GM21717 (cell line): ENCODE measurements at regions not wholly inside any gene's neighbourhood (a gene's known extent, or its start where the extent isn't known, plus 50 kb on each side); places are given as distances from the start of the nearest gene placed in this dataset.

Experiments used
- ATAC-seq: cut with Tn5 transposase; IDR thresholded peaks from one replicate; pipeline ENCODE4 v1.9.1; 2021; ENCODE audit warnings: mild to moderate bottlenecking, moderate library complexity; ENCODE audit not compliant: unreplicated experiment

DNA sequence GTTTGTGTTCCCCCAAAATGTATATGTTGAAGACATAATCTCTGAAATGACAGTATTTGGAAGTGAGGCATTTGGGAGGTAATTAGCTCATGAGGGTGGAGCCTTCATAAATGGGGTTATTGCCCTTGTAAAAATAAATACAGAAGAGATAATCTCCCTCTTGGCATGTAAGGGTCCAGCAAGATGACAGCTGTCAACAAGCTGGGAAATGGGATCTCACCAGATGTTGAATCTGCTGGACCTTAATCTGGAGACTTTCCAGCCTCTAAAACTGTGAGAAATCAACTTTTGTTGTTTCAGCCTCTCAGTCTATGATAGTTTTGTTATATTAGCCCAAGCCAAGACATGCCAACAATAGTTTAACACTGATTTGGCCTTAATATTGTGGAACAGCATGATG is 438.2 kb upstream of the PCDH7 start:
- ATAC-seq = no peak

DNA sequence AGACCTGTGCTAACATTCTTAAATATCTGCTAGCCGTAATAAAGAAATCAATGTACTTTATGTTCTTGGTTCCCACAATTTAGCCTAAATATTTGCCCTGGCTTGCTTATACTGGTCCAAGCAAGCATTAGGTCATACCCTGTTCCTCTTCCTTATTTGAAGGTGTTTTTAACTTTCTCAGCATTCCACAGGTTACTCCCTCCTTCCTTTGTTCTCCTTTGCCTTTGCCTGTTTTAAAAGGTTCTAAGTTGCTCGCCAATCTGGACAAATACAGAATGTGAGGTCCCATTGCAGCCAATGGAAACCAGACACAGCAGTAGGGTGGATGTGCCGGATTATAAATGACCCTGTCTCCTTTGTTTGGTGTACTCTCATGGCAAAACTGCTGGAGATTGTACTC is 436.8 kb upstream of the PCDH7 start:
- ATAC-seq = no peak

- no peak for ATAC-seq
Observed at GRCh38 chr4:30294295-30294694, 425.9 kb upstream of the PCDH7 start.

GRCh38 chr4:30295652-30296051 is 424.5 kb upstream of the PCDH7 start:
- no peak for ATAC-seq

DNA sequence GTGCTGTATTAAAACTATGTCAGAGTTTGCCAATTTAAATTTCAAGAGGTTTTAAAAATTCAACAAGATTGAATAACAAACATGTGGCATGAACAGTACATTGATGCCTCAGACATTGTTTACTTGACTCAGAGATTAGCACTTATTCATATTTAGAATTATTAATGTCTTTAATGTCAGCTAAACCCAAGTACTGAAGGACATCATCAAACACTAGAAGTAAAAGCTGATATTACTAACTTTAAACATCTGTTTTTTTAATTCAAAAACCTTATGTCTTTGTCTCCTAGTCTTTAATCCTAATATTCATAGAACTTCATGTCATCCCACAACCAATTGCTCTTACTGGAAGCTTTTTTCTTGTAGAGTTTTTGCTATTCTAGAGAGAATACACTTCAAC is 406.2 kb upstream of the PCDH7 start:
- no peak for ATAC-seq

GRCh38 chr4:30330894-30331652 is 389.1 kb upstream of the PCDH7 start:
- no peak for ATAC-seq

DNA sequence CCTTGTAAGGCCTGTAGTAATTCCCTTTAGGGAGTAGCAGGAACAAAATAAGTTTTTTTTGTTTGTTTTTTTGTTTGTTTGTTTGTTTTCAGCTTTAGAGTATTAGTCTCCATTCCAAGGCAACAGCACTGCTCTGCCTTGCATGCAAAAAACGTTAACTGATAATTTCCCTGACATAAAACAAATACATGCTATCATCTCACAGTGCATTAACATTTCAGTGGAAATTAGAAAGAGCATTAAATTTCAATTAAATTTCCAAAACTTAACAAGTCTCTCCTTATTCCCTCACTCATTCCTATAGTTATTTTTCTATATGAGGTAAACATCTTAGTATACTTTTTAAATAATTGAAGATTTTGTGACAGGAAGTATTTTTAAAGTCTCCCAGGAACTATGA is 378.4 kb upstream of the PCDH7 start:
- ATAC-seq = no peak

- ATAC-seq = no peak
Observed at GRCh38 chr4:30350288-30350687, 369.9 kb upstream of the PCDH7 start.

- no peak for ATAC-seq
Observed at GRCh38 chr4:30354605-30355004, 365.6 kb upstream of the PCDH7 start.

GRCh38 chr4:30362436-30362835 is 357.7 kb upstream of the PCDH7 start:
- no peak for ATAC-seq

- ATAC-seq = no peak
Observed at GRCh38 chr4:30370105-30370504, 350.1 kb upstream of the PCDH7 start.

GRCh38 chr4:30380404-30380998 is 339.7 kb upstream of the PCDH7 start:
- peak; percentile 98 for ATAC-seq

GRCh38 chr4:30385650-30386049 is 334.5 kb upstream of the PCDH7 start:
- ATAC-seq = no peak

GRCh38 chr4:30386266-30386895 is 333.8 kb upstream of the PCDH7 start:
- ATAC-seq = no peak

GRCh38 chr4:30395902-30396301 is 324.3 kb upstream of the PCDH7 start:
- no peak for ATAC-seq

GRCh38 chr4:30396772-30397475 is 323.2 kb upstream of the PCDH7 start:
- ATAC-seq = no peak

DNA sequence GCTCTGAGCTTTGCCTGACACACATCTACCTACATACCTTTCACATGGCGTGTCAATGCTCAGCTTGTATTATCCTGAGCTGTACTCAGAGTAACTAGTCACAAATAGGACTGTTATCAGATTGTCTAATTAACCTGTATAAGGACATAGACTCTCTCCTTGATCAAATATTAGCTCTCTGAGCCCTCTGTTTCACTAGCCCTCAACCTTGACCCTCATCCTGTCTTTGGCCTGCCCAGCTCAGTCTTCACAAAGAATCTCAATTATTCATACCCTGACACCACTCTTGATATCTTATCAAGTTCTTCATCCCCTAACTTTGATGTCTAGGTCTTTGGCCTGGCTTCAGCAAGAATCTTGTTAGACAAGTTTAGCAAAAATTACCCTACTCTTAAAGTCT is 320.7 kb upstream of the PCDH7 start:
- ATAC-seq = no peak

DNA sequence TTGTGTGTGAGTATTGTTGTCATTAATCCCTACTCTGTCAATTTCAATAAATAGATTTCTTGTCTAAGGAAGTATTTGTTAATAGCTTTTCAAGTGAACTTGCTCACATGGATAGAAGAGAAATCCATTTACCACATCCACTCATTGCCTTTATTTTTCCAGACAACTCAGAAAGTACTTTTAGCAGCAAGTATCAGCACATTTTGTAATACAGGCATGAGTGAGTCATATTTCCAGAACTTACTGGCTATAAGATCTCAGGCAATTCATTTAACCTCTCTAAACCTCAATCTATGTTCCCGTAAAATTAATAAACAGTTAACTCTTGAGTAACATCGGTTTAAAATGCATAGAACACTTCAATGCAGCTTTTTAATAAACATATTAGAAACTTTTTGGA is 317.9 kb upstream of the PCDH7 start:
- no peak for ATAC-seq

- no peak for ATAC-seq
Observed at GRCh38 chr4:30413915-30414314, 306.3 kb upstream of the PCDH7 start.

DNA sequence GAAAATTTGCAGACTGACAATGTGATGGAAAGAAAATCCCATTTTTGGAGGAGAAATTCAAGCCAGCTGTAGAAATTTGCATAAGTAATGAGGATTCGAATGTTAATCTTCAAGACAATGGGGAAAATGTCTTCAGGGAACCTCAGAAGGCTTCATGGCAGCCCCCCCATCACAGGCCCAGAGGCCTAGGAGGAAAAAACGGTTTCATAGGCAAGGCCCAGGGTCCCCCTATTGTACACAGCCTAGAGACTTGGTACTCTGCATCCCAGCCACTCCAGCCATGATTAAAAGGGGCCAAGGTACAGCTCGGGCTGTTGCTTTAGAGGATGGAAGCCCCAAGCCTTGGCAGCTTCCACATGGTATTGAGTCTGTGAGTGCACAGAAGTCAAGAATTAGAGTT is 303.6 kb upstream of the PCDH7 start:
- no peak for ATAC-seq

DNA sequence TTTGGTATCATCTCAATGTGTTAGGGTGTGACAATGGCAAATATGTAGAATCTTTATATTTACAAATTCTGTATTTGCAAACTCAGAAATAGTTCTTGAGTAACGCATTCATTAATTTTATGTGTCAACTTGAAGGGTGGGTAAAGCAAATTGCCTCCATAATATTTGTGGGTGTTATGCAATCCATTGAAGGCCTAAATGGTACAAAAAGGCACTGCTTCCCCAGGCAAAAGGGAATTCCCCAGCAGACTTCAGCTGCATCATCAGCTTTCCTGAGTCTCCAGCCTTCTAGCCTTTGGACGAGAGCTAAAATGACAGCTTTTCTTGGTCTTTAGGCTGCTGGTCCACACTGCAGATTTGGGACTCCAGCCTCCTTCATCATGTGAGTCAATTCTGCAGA is 292.2 kb upstream of the PCDH7 start:
- ATAC-seq = no peak
